Activated naive CD4-positive, alpha-beta T cell treated with anti-CD3 and anti-CD28 coated beads, Interleukin-2, amount 50 U/mL, for 72 hours (primary cell): ENCODE measurements at regions not wholly inside any gene's neighbourhood (a gene's known extent, or its start where the extent isn't known, plus 50 kb on each side); places are given as distances from the start of the nearest gene placed in this dataset.

Experiments used
- ATAC-seq, 2 donors: fragments of 150-1000 bp; cut with Tn5 transposase; 2 replicates each; pipeline ENCODE4 v1.10.0; 2021; ENCODE audit warnings: mild to moderate bottlenecking in 2 of 2, moderate library complexity in 2 of 2
- DNase-seq, 2 donors: peaks; one replicate each; pipeline ENCODE4 v3.0.0; 2021 to 2022; ENCODE audit warnings: low spot score in 2 of 2
- H3K27ac Mint-ChIP-seq, 2 donors: one replicate each; pipeline ENCODE4 v1.8.0; 2022; ENCODE audit warnings: mild to moderate bottlenecking in 2 of 2, mixed read lengths in 2 of 2
- H3K36me3 Mint-ChIP-seq, 2 donors: one replicate each; pipeline ENCODE4 v1.8.0; 2022; ENCODE audit warnings: mixed read lengths in 2 of 2
- H3K9me3 Mint-ChIP-seq, 2 donors: one replicate each; pipeline ENCODE4 v1.8.0; 2022; ENCODE audit warnings: mixed read lengths in 2 of 2

GRCh38 chr3:96101006-96101560, 713.3 kb upstream of the EPHA6 start:
- ATAC-seq (no peak), DNase-seq (no peak)
- no peak overlapping the region for H3K27ac Mint-ChIP-seq

DNA sequence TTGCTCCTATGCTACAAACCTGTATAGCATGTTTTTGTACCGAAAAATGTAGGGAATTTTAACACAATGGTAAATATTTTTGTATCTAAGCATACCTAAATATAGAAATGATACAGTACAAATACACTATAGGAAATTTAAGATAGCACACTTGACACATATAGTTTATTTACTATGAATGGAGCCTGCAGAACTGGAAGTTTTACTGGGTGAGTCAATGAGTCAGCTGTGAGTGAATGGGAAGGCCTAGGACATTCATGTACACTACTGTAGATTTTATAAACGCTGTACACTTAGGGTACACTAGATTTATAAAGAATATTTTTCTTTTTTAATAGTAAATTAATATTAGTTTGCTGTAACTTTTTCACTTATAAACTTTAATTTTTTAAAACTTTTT, 707.7 kb upstream of the EPHA6 start:
- H3K9me3 Mint-ChIP-seq: peaks cover 8 to 11% of the 10 kb centered on the region in 2 donors
- no peak for DNase-seq
- H3K27ac Mint-ChIP-seq: no peak overlapping the region
- no peaks in the 10 kb centered on the region for H3K36me3 Mint-ChIP-seq
- no peak for ATAC-seq

More at GRCh38 chr3:96101006-96101560, 713.3 kb upstream of the EPHA6 start:
- H3K36me3 Mint-ChIP-seq: no peaks in the 10 kb centered on the region
- H3K9me3 Mint-ChIP-seq: peaks cover 12 to 16% of the 10 kb centered on the region in 2 donors
